ENCODE measurements at regions not wholly inside any gene's neighbourhood (a gene's known extent, or its start where the extent isn't known, plus 50 kb on each side); places are given as distances from the start of the nearest gene placed in this dataset.
A peak's percentile ranks its signal among the peaks of the same experiment; 100 is the strongest.

DNA sequence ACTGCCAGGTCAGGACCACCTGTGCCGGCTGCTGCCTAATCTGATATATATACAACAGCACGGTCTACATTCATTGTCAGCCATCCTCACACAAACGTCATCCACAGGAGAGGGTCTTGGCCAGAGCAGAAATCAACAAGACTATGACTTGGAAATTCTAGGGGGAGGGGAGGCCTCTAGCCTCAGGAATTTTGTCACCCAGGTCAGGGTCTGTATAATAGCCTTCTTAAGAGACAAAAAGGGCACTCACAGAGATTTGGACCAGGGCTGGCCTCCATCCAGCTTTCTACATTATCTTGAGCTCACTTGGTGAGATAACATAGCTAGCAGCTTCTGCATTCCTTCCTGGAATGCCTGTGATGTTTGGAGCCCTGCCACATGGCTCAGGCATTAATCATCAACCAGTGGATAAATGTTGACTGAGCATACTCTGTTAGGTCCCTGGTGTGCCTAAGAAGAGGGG lies 50.4 kb upstream of the CTIF start:
- Histone ChIP-seq H3K4me1 (peaks cover 7 to 13% (median 9%) of the 10 kb centered on the region in 4 donors), H3K9me3 (no peaks in the 10 kb centered on the region), H3K27ac (peak overlapping the region in 2 of 4 donors; percentile 4 to 42), H3K4me3 (no peak overlapping the region), H3K27me3 (no peaks in the 10 kb centered on the region), H3K36me3 (no peaks in the 10 kb centered on the region)
- ATAC-seq (ENCODE audit: low FRiP score in 2 of 2) (peak; percentile 72 to 84), DNase-seq (peak in 1 of 2 donors; percentile 76)
- WGBS, 2 donors, result 41 to 64% methylated on average over 3 of the region's 3 CpGs
- TF ChIP-seq EP300 (IDR thresholded peaks at IDR 0.05), result peak in 2 of 4 donors; percentile 20 to 61
- TF ChIP-seq, protein P1, sequence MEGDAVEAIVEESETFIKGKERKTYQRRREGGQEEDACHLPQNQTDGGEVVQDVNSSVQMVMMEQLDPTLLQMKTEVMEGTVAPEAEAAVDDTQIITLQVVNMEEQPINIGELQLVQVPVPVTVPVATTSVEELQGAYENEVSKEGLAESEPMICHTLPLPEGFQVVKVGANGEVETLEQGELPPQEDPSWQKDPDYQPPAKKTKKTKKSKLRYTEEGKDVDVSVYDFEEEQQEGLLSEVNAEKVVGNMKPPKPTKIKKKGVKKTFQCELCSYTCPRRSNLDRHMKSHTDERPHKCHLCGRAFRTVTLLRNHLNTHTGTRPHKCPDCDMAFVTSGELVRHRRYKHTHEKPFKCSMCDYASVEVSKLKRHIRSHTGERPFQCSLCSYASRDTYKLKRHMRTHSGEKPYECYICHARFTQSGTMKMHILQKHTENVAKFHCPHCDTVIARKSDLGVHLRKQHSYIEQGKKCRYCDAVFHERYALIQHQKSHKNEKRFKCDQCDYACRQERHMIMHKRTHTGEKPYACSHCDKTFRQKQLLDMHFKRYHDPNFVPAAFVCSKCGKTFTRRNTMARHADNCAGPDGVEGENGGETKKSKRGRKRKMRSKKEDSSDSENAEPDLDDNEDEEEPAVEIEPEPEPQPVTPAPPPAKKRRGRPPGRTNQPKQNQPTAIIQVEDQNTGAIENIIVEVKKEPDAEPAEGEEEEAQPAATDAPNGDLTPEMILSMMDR (IDR thresholded peaks at IDR 0.05), result no peak
- peak in 1 of 2 donors; percentile 56 for TF ChIP-seq POLR2AphosphoS5 (IDR thresholded peaks at IDR 0.05)
- TF ChIP-seq POLR2A (IDR thresholded peaks at IDR 0.05), result no peak

DNA sequence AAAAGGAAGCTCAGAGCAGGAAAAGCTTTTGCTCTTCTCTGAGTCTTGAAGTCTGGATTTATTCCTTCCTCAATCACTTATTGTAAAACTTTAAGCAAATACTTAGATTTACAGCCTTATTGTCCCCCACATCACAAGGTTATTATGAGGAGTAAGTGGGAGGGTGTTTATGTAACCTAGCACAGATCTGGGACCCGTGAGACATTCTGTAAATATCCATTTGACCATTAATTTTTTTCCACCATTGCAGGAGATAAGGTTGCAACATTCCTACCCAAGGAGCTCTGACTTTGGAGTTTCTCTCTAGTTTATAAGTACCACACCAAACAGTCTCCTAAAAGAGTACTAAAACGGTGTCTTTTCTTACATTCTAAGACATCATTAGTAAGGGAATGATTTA lies 52.1 kb upstream of the CTIF start:
- no peak for DNase-seq
- WGBS, 2 donors, result 52 to 54% methylated on average over 2 of the region's 2 CpGs

DNA sequence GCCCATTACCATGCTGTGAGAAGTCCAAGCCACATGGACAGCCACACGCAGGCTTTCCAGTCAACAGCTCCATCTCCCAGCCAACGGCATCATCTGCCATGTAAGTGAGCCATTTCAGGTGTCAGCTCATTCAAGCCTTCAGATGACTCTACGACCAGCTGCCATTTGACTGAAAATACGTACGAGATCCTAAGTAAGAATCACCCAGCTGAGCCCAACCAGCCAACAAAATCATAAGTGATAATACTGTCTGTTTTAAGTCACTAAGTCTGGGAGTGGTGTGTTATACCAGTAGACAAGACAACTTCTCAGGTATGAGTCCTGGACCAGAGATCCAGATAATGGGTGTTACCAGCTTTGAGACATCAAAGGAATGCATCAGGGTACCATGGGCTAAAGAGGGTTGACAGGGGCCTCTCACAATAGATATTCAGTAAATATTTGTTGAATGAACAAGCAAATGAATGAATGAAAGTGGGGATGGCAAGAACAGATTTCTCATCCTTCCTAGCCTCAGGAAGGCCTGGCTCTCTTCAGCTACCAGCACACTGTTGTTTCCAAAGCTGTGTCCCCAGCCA lies 52.9 kb upstream of the CTIF start:
- no peak for TF ChIP-seq POLR2AphosphoS5 (IDR thresholded peaks at IDR 0.05)
- no peak for TF ChIP-seq POLR2A (IDR thresholded peaks at IDR 0.05)
- TF ChIP-seq EP300 (IDR thresholded peaks at IDR 0.05), result no peak
- TF ChIP-seq, protein P1 (IDR thresholded peaks at IDR 0.05), result no peak
- WGBS, 2 donors, result 75 to 80% methylated on average over 5 of the region's 5 CpGs
- no peaks in the 10 kb centered on the region for H3K9me3 ChIP-seq
- no peak overlapping the region for H3K27ac ChIP-seq
- H3K27me3 ChIP-seq, result no peaks in the 10 kb centered on the region
- DNase-seq, result no peak
- ATAC-seq (ENCODE audit: low FRiP score in 2 of 2), result no peak
- no peaks in the 10 kb centered on the region for H3K36me3 ChIP-seq
- no peak overlapping the region for H3K4me3 ChIP-seq
- H3K4me1 ChIP-seq, result peaks cover 6 to 7% (median 7%) of the 10 kb centered on the region in 4 donors

More for the DNA sequence above, 52.1 kb upstream of the CTIF start:
- TF ChIP-seq, protein P1 (IDR thresholded peaks at IDR 0.05), result no peak
- no peak for TF ChIP-seq POLR2AphosphoS5 (IDR thresholded peaks at IDR 0.05)
- no peak for TF ChIP-seq EP300 (IDR thresholded peaks at IDR 0.05)
- TF ChIP-seq POLR2A (IDR thresholded peaks at IDR 0.05), result no peak
- Histone ChIP-seq H3K4me3 (no peak overlapping the region), H3K27ac (no peak overlapping the region), H3K9me3 (no peaks in the 10 kb centered on the region), H3K36me3 (no peaks in the 10 kb centered on the region), H3K27me3 (no peaks in the 10 kb centered on the region), H3K4me1 (peaks cover 6 to 7% (median 7%) of the 10 kb centered on the region in 4 donors)
- ATAC-seq (ENCODE audit: low FRiP score in 2 of 2), result no peak

DNA sequence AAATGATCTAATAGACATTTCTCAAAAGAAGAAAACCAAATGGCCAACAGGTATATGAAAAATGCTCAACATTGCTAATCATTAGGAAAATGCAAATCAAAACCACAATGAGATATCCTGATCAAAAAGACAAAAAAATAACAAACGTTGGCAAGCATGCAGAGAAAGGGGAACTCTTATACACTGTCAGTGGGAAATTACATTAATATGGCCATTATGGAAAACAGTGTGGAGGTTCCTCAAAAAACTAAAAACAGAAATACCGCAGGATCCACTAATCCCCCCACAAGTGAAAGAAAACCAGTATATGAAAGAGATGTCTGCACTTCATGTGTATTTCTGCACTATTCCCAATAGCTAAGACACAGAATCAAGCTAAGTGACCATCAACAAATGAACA lies 57.7 kb upstream of the CTIF start:
- no peaks in the 10 kb centered on the region for H3K36me3 ChIP-seq
- no peak for ATAC-seq (ENCODE audit: low FRiP score in 2 of 2)

More for the DNA sequence above, 57.7 kb upstream of the CTIF start:
- TF ChIP-seq POLR2AphosphoS5 (IDR thresholded peaks at IDR 0.05) (no peak), EP300 (IDR thresholded peaks at IDR 0.05) (no peak), POLR2A (IDR thresholded peaks at IDR 0.05) (no peak)
- TF ChIP-seq, protein P1 (IDR thresholded peaks at IDR 0.05), result no peak
- DNase-seq, result no peak
- 66 to 70% methylated on average over 2 of the region's 2 CpGs for WGBS, 2 donors
- no peaks in the 10 kb centered on the region for H3K9me3 ChIP-seq
- H3K4me3 ChIP-seq, result no peak overlapping the region
- H3K4me1 ChIP-seq, result peaks cover 0 to 2% (median 0%) of the 10 kb centered on the region in 4 donors
- no peak overlapping the region for H3K27ac ChIP-seq
- no peaks in the 10 kb centered on the region for H3K27me3 ChIP-seq
